ENCODE measurements at regions not wholly inside any gene's neighbourhood (a gene's known extent, or its start where the extent isn't known, plus 50 kb on each side); places are given as distances from the start of the nearest gene placed in this dataset.

DNA sequence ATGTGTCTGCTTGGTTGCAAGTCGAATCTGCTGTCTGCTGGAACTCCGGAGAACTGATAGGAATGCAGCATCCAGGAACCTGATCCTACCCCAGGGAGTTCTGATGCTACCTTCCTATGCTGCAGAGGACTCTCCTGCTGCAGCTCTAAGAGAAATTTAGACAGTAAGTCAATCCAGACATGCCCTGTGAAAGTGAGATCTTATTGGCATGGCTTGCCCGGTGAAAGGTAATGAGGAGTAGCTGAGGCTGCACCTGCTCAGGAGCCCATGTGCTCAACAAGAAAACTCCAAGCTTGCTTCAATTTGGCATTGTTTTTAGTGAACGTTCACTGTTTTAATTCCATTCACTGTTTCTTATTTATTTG is 217.3 kb upstream of the SERP2 start:
- TF ChIP-seq ZNF384 (IDR thresholded peaks at IDR 0.05) (no peak), HDGF (IDR thresholded peaks at IDR 0.05; ENCODE audit: borderline replicate concordance) (no peak)
- TF ChIP-seq, protein P1, sequence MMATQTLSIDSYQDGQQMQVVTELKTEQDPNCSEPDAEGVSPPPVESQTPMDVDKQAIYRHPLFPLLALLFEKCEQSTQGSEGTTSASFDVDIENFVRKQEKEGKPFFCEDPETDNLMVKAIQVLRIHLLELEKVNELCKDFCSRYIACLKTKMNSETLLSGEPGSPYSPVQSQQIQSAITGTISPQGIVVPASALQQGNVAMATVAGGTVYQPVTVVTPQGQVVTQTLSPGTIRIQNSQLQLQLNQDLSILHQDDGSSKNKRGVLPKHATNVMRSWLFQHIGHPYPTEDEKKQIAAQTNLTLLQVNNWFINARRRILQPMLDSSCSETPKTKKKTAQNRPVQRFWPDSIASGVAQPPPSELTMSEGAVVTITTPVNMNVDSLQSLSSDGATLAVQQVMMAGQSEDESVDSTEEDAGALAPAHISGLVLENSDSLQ (IDR thresholded peaks at IDR 0.05): no peak
